DMS53 treated with DMSO at 0.1 percent for 48 hours (cell line): ENCODE measurements at regions not wholly inside any gene's neighbourhood (a gene's known extent, or its start where the extent isn't known, plus 50 kb on each side); places are given as distances from the start of the nearest gene placed in this dataset.

Experiments
- DNase-seq: peaks from one replicate; lab custom pipeline; 2025; ENCODE audit not compliant: unreplicated experiment; lab: John Stamatoyannopoulos, UW

DNA sequence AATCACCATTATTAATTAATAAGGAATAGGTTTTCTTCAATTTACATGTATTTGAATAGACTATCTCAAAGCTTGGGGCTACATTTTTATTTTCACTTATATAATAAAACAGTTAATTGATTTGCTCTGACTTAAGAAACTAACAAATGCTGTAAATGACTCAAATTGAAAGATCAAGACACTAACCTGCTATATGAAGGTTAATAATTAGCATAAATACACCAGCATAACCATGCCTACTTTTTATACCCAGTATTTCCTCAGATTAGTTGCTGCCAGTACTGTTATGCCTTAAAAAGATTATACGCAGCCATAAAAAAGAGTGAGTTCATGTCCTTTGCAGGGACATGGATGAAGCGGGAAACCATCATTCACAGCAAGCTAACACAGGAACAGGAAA lies 1545.1 kb downstream of the AMY1C start:
- no peak for DNase-seq

- no peak for DNase-seq
These were observed 1560.4 kb downstream of the AMY1C start for GRCh38 chr1:105310063-105310462.

- DNase-seq, result no peak
These were observed 1568.3 kb downstream of the AMY1C start for GRCh38 chr1:105317976-105318375.

DNA sequence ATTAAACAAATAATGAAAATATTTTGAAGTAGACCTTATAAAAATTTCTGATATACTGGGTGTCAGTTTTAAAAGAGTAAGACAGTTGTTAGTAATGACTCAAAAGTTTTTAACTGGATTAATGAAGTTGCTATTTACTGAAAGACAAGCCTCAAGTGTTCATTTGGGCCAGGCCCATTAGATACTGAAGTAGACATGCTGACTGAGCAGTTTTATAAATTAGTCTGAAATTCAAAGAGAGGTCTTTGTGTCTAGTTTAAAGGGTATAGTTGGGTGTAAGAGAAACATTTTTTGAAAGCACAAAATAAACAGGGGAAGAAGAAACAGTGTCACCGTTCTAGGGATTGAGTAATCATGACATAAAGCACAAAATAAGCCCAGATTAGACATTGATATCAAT lies 1577.2 kb downstream of the AMY1C start:
- no peak for DNase-seq

DNA sequence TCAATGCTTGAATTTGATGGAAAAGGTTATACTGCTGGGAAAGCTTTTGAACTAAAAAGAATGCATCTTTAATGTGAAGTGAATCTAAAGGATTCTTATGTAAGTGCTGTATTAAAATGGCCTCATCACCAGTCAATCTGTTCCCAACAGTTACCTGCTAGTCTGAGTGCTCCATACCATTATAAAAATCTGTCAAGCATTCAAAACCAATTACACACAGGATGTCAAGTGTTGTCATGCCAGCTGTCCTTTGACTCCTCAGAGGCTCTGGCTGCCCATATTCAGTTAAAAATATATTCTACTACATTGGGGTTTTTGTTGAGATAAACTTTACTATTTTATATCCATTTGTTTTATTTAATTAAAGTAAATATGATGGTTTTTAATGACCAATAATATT lies 1587.7 kb downstream of the AMY1C start:
- DNase-seq, result peak; percentile 80

DNA sequence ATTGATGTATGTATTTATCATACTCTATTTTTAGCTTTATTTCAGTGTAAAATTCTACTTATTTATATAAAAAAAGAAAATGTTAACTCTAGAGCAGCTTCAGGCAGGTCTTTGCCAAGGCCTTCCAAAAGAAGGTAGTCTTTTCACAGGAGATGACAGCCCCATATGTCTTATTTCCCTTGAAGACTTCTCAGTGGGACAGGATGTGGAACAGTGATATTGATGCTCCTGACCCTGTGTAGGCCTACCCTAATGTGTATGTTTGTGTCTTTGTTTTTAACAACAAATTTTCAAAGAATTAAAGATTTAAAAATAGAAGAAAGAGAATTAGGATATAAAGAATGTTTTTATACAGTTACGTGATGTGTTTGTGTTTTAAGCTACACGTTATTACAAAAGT lies 1593.6 kb downstream of the AMY1C start:
- no peak for DNase-seq

- DNase-seq, result no peak
These were observed 1609.8 kb downstream of the AMY1C start for GRCh38 chr1:105359457-105359856.

GRCh38 chr1:105362438-105362837 lies 1612.7 kb downstream of the AMY1C start:
- no peak for DNase-seq

DNA sequence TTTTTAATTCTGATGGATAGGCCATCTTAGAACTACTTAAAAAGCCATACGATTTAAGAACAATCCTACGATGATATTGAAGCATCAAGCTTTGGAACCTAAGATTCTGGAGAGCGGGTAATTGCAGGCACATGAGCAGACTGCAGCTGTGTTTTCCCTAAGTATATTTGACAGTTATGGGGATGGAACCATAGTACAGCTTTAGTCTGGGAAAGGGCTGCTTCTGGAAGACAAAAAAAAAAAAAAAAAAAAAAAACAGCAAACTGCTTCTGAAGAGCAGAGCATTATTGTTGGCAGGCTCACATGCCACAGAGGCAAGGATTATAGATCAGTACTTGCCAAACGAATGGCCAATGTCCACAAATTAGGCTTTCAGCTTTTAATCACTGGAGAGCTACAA lies 1618.7 kb downstream of the AMY1C start:
- no peak for DNase-seq

DNA sequence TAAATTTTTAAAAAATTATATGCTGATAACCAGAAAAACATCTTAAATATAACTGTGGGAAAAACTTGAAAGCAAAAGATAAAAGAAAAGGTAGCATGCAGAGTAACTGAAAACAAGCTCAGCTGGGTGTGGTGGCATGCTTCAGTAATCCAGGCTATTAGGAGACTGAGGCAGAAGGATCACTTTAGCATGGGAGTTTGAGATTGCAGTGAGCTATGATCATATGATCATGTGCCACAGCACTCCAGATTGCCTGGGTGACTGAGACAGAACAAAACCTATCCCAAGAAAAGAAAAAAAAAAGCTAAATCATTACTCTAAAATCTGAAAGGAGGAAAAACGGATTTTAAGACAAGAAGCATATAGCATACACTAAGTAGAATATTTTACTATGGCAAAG lies 1624.0 kb downstream of the AMY1C start:
- no peak for DNase-seq

- DNase-seq, result no peak
These were observed 1636.8 kb downstream of the AMY1C start for GRCh38 chr1:105386489-105386888.

GRCh38 chr1:105396001-105396400 lies 1646.3 kb downstream of the AMY1C start:
- no peak for DNase-seq

- no peak for DNase-seq
These were observed 1649.2 kb downstream of the AMY1C start for GRCh38 chr1:105398909-105399308.

DNA sequence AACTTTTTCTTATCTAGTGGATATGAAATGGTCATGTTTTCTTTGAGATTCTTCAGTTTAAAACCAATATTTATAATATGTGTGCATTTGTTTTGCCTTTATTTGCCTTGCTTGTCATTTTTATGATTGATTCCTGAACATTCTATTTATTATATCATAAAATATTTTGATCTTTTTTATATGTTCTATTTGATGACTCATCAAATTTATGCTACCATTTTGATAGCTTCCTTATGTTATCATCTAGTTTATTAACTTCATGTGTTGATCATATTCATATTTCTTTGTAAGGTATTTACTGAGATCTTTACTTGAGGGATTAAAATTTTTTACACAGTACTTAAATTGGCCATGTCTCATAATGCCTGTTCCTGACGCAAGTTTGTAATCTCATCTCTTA lies 1650.0 kb downstream of the AMY1C start:
- no peak for DNase-seq

- DNase-seq, result no peak
These were observed 1640.2 kb upstream of the PRMT6 start for GRCh38 chr1:105416261-105416660.

DNA sequence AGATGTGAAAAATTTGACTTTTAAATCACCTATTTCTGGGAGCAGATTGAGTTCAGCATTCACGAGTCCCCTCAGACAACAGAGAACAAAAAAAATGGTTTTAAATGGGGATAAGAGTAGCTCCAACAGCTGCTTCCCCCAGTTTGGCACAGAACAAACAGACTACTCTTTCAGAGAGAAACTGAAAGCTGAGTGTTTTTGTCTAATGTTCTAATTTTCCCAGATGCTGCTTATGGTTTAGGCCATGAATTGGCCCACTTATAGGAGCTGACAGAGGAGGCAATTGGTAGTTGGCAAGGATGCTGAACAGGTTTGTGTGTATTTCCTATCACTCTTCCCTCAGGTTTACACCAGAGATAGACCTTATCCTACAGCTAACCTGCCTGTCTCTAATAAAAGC lies 1637.4 kb upstream of the PRMT6 start:
- DNase-seq, result no peak

- DNase-seq, result no peak
These were observed 1628.9 kb upstream of the PRMT6 start for GRCh38 chr1:105427543-105427942.

DNA sequence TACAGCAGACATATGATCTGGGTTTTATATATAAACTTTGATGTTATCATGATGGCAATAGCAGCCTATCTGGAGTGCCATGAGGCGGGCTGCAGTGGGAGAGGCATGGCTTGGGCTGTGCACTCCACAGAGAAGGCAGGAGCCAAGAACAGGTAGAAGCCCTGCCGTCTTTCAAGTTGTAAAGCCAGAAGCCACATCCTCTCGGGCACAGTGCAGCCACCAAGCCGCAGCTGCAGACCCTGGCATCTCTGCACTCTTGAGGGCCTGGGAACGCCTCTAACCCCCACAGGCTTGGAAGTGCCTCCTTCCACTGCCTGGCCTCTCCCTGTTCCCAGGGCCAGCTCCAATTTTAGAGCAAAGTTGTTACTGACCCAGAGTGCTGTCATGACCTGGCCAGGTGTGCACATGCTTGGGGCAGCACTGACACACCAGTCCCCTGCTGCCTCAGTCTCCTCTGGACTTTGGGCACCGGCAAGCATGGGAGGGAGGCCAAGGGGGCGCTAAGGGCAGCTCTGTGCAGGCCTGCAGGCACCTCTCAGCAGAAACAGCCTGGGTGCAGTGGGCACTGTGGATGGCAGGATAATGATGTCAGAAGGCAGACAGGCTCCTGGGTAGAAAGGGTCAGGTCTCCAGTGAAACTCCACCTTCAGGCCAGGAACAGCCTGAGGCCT lies 1619.8 kb upstream of the PRMT6 start:
- DNase-seq, result no peak

GRCh38 chr1:105437847-105438246 lies 1618.6 kb upstream of the PRMT6 start:
- DNase-seq, result no peak

- no peak for DNase-seq
These were observed 1613.6 kb upstream of the PRMT6 start for GRCh38 chr1:105442901-105443300.

- no peak for DNase-seq
These were observed 1596.7 kb upstream of the PRMT6 start for GRCh38 chr1:105459759-105460158.

GRCh38 chr1:105462308-105462707 lies 1594.2 kb upstream of the PRMT6 start:
- DNase-seq, result no peak

DNA sequence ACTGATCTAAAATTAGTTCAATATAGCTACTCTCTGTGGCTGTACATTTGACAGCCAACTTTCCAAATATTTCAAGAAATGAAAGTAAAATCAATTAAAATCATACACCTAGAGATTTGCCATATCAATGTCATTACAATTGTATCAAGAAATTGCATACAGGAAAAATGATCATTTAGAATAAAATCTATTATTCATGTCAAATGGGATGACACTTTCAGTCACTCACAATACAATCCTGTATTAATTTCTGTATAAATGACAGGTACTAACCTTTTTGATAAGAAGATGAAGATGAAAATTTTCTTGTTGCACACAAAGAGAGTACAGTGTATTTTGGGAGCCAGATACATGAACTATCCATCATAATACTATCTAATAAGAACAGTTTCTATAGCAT lies 1588.9 kb upstream of the PRMT6 start:
- no peak for DNase-seq
